ENCODE measurements at regions not wholly inside any gene's neighbourhood (a gene's known extent, or its start where the extent isn't known, plus 50 kb on each side); places are given as distances from the start of the nearest gene placed in this dataset.

GRCh38 chr12:19630536-19630935 lies 191.2 kb downstream of the AEBP2 start:
- no peak for DNase-seq (ENCODE audit: low spot score)
- Histone ChIP-seq H3K9me3 (ENCODE audit: low read length) (no peaks in the 10 kb centered on the region), H3K4me3 (ENCODE audit: low read depth, low read length, poor library complexity, severe bottlenecking) (no peak overlapping the region), H3K36me3 (ENCODE audit: insufficient read depth, low read length) (no peaks in the 10 kb centered on the region), H3K79me2 (ENCODE audit: insufficient read depth, low read depth, low read length) (no peaks in the 10 kb centered on the region), H3K9me2 (ENCODE audit: insufficient read depth, low read length) (no peaks in the 10 kb centered on the region), H4K20me1 (ENCODE audit: insufficient read depth, low read length) (no peaks in the 10 kb centered on the region), H2AFZ (ENCODE audit: low read length) (no peak overlapping the region), H3K27ac (ENCODE audit: low read depth, low read length, poor library complexity, severe bottlenecking) (no peak overlapping the region), H3K4me1 (ENCODE audit: insufficient read depth, low read length, poor library complexity, severe bottlenecking) (no peaks in the 10 kb centered on the region), H3K4me2 (ENCODE audit: low read length) (no peak overlapping the region)
- POLR2A ChIA-PET, result no interaction called here
- CTCF ChIA-PET (ENCODE audit: unreplicated experiment), result no interaction called here
- TF ChIP-seq CTCF (conservative IDR thresholded peaks at IDR 0.05; ENCODE audit: low read length), result no peak
- no peak for TF ChIP-seq EZH2phosphoT487 (IDR thresholded peaks at IDR 0.05; ENCODE audit: borderline replicate concordance, low read depth, low read length)
- no TSS peak for BruUV-seq (replicated peaks)
- intact Hi-C loops (cut with micrococcal nuclease; ENCODE audit: unreplicated experiment), result no loop called here

GRCh38 chr12:19633194-19633593 lies 193.9 kb downstream of the AEBP2 start:
- Histone ChIP-seq H3K27ac (ENCODE audit: low read depth, low read length, poor library complexity, severe bottlenecking) (no peak overlapping the region), H3K79me2 (ENCODE audit: insufficient read depth, low read depth, low read length) (no peaks in the 10 kb centered on the region), H3K36me3 (ENCODE audit: insufficient read depth, low read length) (no peaks in the 10 kb centered on the region), H3K4me3 (ENCODE audit: low read depth, low read length, poor library complexity, severe bottlenecking) (no peak overlapping the region), H2AFZ (ENCODE audit: low read length) (no peak overlapping the region), H3K9me3 (ENCODE audit: low read length) (no peaks in the 10 kb centered on the region), H4K20me1 (ENCODE audit: insufficient read depth, low read length) (no peaks in the 10 kb centered on the region), H3K9me2 (ENCODE audit: insufficient read depth, low read length) (no peaks in the 10 kb centered on the region), H3K4me2 (ENCODE audit: low read length) (no peak overlapping the region), H3K4me1 (ENCODE audit: insufficient read depth, low read length, poor library complexity, severe bottlenecking) (no peaks in the 10 kb centered on the region)
- no peak for DNase-seq (ENCODE audit: low spot score)
- no TSS peak for BruUV-seq (replicated peaks)
- CTCF ChIA-PET (ENCODE audit: unreplicated experiment), result no interaction called here
- intact Hi-C loops (cut with micrococcal nuclease; ENCODE audit: unreplicated experiment), result no loop called here
- POLR2A ChIA-PET, result no interaction called here
- TF ChIP-seq CTCF (conservative IDR thresholded peaks at IDR 0.05; ENCODE audit: low read length), result no peak
- no peak for TF ChIP-seq EZH2phosphoT487 (IDR thresholded peaks at IDR 0.05; ENCODE audit: borderline replicate concordance, low read depth, low read length)

- no peak overlapping the region for H3K4me2 ChIP-seq (ENCODE audit: low read length)
- no peaks in the 10 kb centered on the region for H3K79me2 ChIP-seq (ENCODE audit: insufficient read depth, low read depth, low read length)
- ChIA-PET CTCF (ENCODE audit: unreplicated experiment) (no interaction called here), POLR2A (no interaction called here)
- no TSS peak for BruUV-seq (replicated peaks)
- no peaks in the 10 kb centered on the region for H3K4me1 ChIP-seq (ENCODE audit: insufficient read depth, low read length, poor library complexity, severe bottlenecking)
- intact Hi-C loops (cut with micrococcal nuclease; ENCODE audit: unreplicated experiment), result no loop called here
- no peak for TF ChIP-seq EZH2phosphoT487 (IDR thresholded peaks at IDR 0.05; ENCODE audit: borderline replicate concordance, low read depth, low read length)
- TF ChIP-seq CTCF (conservative IDR thresholded peaks at IDR 0.05; ENCODE audit: low read length), result no peak
- no peaks in the 10 kb centered on the region for H3K9me3 ChIP-seq (ENCODE audit: low read length)
- no peaks in the 10 kb centered on the region for H3K36me3 ChIP-seq (ENCODE audit: insufficient read depth, low read length)
- no peak for DNase-seq (ENCODE audit: low spot score)
- no peak overlapping the region for H2AFZ ChIP-seq (ENCODE audit: low read length)
- no peak overlapping the region for H3K27ac ChIP-seq (ENCODE audit: low read depth, low read length, poor library complexity, severe bottlenecking)
- no peaks in the 10 kb centered on the region for H4K20me1 ChIP-seq (ENCODE audit: insufficient read depth, low read length)
- no peaks in the 10 kb centered on the region for H3K9me2 ChIP-seq (ENCODE audit: insufficient read depth, low read length)
- H3K4me3 ChIP-seq (ENCODE audit: low read depth, low read length, poor library complexity, severe bottlenecking), result no peak overlapping the region
Observed at GRCh38 chr12:19633641-19634040, 194.3 kb downstream of the AEBP2 start.
